Esophagus muscularis mucosa (tissue), 3 donors: ENCODE measurements at regions not wholly inside any gene's neighbourhood (a gene's known extent, or its start where the extent isn't known, plus 50 kb on each side); places are given as distances from the start of the nearest gene placed in this dataset.

Source experiments
- CTCF ChIP-seq, 3 experiments: fragments of 200-600 bp in 2 of 3; fragments of 450-650 bp in 1 of 3; sonication (generic) in 2 of 3; IDR thresholded peaks; one replicate each; pipeline ENCODE4 v1.5.1; 2017 to 2019; ENCODE audit warnings: antibody characterized with exemption in 3 of 3, mild to moderate bottlenecking in 2 of 3, moderate library complexity in 1 of 3
- POLR2A ChIP-seq: fragments of 450-650 bp; IDR thresholded peaks from one replicate; pipeline ENCODE4 v1.6.1; 2017; ENCODE audit warnings: antibody characterized with exemption, moderate library complexity, mild to moderate bottlenecking, low read depth

GRCh38 chr2:236355911-236356310 is 91.7 kb upstream of the ASB18 start:
- TF ChIP-seq CTCF (IDR thresholded peaks at IDR 0.05): no peak
- no peak for TF ChIP-seq POLR2A
